Skeletal muscle satellite cell (primary cell): ENCODE measurements at regions not wholly inside any gene's neighbourhood (a gene's known extent, or its start where the extent isn't known, plus 50 kb on each side); places are given as distances from the start of the nearest gene placed in this dataset.

Source experiments
- H3K27me3 ChIP-seq: 2 replicates; pipeline ENCODE4 v1.7.0; 2013; ENCODE audit warnings: low read length; ENCODE audit not compliant: control insufficient read depth, insufficient read depth
- H3K36me3 ChIP-seq: 2 replicates; pipeline ENCODE4 v1.7.0; 2013; ENCODE audit warnings: mild to moderate bottlenecking, control low read depth, low read length; ENCODE audit not compliant: insufficient read depth
- H3K4me1 ChIP-seq: 2 replicates; pipeline ENCODE4 v1.7.0; 2013; ENCODE audit warnings: low read length; ENCODE audit not compliant: control insufficient read depth, insufficient read depth
- H3K4me2 ChIP-seq: 2 replicates; pipeline ENCODE4 v1.7.0; 2013; ENCODE audit warnings: mild to moderate bottlenecking, low read length
- H3K4me3 ChIP-seq: 2 replicates; pipeline ENCODE4 v1.7.0; 2013; ENCODE audit warnings: low read length
- H3K9ac ChIP-seq: 2 replicates; pipeline ENCODE4 v1.7.0; 2013; ENCODE audit warnings: mild to moderate bottlenecking, low read depth, low read length, moderate library complexity
- H3K9me3 ChIP-seq: replicated peaks from 2 replicates; pipeline ENCODE4 v1.7.0; 2013; ENCODE audit warnings: mild to moderate bottlenecking, control low read depth, low read length

DNA sequence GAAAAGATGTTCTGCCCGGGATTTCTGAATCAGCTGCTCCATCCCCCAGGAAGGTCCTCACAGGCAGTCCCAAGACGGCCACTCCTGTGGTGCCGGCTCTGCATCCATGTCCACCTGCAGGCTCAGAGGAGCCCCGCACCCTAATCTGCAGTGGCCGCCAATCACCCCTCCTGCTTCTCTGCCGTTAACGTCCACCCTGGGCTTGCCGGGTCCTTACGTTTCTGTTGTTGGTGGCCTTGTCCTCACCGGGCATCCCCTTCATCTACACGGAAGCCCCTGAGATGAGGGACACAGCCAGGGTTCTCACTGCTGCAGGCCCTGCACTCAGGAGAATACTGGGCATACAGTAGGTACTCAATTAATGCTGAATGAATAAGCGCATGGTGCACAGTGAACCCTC lies 131.5 kb upstream of the SNTG2 start:
- Histone ChIP-seq H3K4me2 (no peak overlapping the region), H3K4me3 (no peak overlapping the region), H3K36me3 (no peaks in the 10 kb centered on the region), H3K4me1 (no peaks in the 10 kb centered on the region), H3K9ac (no peak overlapping the region), H3K27me3 (no peaks in the 10 kb centered on the region), H3K9me3 (peaks cover 7% of the 10 kb centered on the region)

DNA sequence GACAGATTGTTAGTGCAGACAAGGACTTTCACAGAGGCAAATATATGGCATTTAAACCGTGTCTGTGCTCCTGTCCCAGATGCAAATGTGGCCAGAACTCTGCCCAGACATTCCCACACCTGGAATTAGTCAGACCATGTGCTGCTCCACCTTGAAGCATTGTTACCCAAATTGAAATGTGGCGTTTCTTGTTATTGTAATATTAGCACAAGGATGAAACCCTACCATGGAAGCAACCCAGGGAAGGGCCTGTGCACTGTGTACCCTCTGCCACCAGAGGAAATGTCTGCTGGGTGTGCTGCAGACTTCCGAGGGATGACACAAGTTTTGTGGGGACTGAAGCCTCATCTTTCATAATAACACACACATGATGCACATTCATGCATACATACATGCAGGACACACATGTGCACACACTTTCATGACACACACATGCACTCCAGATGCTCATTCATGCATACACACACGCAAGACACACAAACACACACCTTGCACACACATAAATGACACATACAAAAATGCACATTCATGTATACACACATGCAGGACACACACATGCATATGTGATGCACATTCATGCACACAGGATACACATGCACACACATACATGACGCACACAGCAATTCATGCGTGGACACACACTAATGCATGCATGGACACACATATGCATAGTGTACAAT lies 133.2 kb upstream of the SNTG2 start:
- Histone ChIP-seq H3K4me2 (no peak overlapping the region), H3K9ac (no peak overlapping the region), H3K4me3 (no peak overlapping the region), H3K9me3 (peaks cover 7% of the 10 kb centered on the region), H3K4me1 (no peaks in the 10 kb centered on the region), H3K27me3 (no peaks in the 10 kb centered on the region), H3K36me3 (no peaks in the 10 kb centered on the region)

DNA sequence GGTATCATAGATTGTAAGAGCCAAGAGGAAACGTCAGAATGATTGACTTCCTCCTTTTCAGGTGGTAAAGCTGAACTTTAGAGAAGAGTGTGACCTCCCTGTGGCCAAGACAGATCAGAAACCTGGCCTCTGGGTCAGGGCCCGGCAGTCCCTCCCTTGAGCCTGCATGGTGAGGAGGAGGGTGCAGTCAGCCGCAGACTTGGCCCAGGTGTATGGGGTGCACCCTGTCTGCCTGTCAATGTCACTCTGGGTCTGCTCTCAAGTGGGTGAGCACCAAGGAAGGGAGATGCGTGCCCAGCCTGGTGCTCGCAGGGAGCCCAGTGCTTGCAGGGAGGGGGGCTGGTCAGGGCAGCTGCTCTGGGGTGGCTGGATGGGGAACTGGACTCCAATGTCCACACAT lies 134.4 kb upstream of the SNTG2 start:
- H3K9ac ChIP-seq: no peak overlapping the region
- H3K4me2 ChIP-seq: no peak overlapping the region
- H3K4me3 ChIP-seq: no peak overlapping the region
- H3K27me3 ChIP-seq: no peaks in the 10 kb centered on the region
- H3K4me1 ChIP-seq: no peaks in the 10 kb centered on the region
- no peaks in the 10 kb centered on the region for H3K36me3 ChIP-seq
- peaks cover 7% of the 10 kb centered on the region for H3K9me3 ChIP-seq

DNA sequence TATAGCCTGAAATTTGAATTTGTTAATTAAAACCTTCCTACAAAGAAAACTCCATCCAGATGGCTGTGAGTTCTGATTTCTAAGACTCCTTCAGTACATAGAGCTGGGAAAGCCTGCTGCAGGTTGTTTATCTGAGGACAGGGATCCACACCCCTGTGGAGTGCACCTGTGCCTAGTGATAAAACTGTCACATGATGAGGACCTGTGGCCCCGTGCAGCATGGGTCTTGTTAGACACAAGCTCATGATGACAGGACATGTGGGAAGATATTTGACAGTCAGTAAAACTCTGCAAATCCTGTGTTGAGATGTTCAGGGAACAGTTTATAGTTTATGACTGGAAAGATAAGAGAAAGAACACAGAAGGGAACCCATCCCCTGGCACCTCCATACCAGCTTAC lies 133.2 kb upstream of the TMEM18 start:
- Histone ChIP-seq H3K4me3 (no peak overlapping the region), H3K4me1 (no peaks in the 10 kb centered on the region), H3K9me3 (peaks cover 6% of the 10 kb centered on the region), H3K9ac (no peak overlapping the region), H3K27me3 (no peaks in the 10 kb centered on the region), H3K4me2 (no peak overlapping the region), H3K36me3 (no peaks in the 10 kb centered on the region)

DNA sequence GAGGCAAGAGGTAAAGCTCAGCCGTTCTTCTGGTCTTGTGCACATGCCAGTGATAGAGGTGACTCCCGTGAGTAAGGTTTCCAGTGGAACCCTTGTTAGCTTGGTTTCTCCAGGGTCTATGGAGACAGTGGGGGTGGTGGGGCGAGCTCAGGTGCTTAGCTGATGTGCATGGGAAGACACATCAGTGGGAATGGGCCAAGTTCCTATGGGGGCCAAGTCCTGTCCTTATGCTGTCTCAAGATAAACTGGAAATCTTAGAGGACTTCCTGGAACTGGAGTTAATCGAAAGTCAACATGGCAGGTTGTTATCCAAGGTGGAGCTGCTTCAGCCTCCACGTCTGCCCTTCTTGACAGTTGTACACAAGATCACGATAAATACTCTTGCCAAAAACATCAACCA lies 130.1 kb upstream of the TMEM18 start:
- Histone ChIP-seq H3K4me2 (no peak overlapping the region), H3K36me3 (no peaks in the 10 kb centered on the region), H3K9me3 (peaks cover 6% of the 10 kb centered on the region), H3K9ac (no peak overlapping the region), H3K4me1 (no peaks in the 10 kb centered on the region), H3K27me3 (no peaks in the 10 kb centered on the region), H3K4me3 (no peak overlapping the region)

DNA sequence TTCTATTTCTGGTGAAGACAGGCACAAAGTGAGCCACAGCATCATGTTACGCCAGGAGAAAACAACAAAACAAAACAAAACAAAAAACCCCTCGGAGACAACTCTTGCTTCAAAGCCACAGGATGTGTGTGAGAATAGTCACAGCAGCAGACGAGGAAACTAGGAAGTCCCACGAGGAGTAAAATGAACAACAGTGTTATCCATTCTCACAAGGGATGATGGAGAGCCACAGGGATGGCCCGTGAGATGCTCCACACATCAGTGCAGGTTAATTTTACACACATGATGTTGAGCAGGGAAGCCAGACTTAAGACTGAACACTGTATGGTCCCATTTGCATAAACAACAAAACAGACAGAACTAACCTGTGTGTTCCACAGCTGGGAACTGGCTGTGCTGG lies 128.5 kb upstream of the TMEM18 start:
- no peaks in the 10 kb centered on the region for H3K36me3 ChIP-seq
- H3K27me3 ChIP-seq: no peaks in the 10 kb centered on the region
- no peak overlapping the region for H3K4me2 ChIP-seq
- no peaks in the 10 kb centered on the region for H3K4me1 ChIP-seq
- no peak overlapping the region for H3K9ac ChIP-seq
- no peak overlapping the region for H3K4me3 ChIP-seq
- peaks cover 6% of the 10 kb centered on the region for H3K9me3 ChIP-seq

DNA sequence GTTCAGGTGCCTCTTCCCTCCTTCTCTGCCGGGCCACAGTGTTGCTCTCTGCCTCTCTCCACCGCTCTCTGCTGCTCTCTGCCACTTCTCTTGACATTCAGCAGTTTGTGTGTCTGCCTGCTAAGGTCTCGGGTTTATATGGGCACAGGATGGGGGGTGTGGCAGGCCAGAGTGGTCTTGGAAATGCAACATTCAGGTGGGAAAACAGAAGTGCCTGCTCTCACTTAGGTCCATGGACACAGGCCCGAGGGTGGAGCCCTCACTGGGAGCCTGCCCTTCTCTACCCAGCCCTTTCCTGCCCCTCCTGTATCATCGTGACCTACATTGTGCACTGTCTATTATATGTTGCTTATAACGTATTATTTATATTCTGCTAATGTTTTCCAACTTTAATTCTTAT lies 120.8 kb upstream of the TMEM18 start:
- Histone ChIP-seq H3K36me3 (no peaks in the 10 kb centered on the region), H3K9me3 (no peaks in the 10 kb centered on the region), H3K4me2 (no peak overlapping the region), H3K27me3 (no peaks in the 10 kb centered on the region), H3K4me1 (no peaks in the 10 kb centered on the region), H3K4me3 (no peak overlapping the region), H3K9ac (no peak overlapping the region)

DNA sequence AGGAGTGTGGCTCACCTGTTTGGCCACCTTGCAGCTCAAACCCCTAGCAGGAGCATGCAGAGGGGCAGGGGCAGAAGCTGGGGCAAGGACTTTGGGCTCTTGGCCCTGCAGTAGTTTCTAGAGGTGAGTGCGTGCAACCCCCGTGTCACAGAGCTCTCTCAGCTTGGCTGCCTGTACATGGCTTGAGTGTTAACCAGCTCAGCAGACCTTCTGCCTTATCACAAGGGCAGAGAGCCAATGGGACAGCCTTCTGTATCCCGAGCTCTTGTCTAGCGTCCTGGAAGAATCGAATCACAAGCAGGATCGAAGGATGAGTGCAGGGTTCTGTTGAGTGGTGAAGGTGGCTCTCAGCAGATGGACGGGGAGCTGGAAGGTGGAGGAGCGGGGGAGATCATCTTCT lies 120.3 kb upstream of the TMEM18 start:
- Histone ChIP-seq H3K4me3 (no peak overlapping the region), H3K9ac (no peak overlapping the region), H3K36me3 (no peaks in the 10 kb centered on the region), H3K4me2 (no peak overlapping the region), H3K9me3 (no peaks in the 10 kb centered on the region), H3K4me1 (no peaks in the 10 kb centered on the region), H3K27me3 (no peaks in the 10 kb centered on the region)

DNA sequence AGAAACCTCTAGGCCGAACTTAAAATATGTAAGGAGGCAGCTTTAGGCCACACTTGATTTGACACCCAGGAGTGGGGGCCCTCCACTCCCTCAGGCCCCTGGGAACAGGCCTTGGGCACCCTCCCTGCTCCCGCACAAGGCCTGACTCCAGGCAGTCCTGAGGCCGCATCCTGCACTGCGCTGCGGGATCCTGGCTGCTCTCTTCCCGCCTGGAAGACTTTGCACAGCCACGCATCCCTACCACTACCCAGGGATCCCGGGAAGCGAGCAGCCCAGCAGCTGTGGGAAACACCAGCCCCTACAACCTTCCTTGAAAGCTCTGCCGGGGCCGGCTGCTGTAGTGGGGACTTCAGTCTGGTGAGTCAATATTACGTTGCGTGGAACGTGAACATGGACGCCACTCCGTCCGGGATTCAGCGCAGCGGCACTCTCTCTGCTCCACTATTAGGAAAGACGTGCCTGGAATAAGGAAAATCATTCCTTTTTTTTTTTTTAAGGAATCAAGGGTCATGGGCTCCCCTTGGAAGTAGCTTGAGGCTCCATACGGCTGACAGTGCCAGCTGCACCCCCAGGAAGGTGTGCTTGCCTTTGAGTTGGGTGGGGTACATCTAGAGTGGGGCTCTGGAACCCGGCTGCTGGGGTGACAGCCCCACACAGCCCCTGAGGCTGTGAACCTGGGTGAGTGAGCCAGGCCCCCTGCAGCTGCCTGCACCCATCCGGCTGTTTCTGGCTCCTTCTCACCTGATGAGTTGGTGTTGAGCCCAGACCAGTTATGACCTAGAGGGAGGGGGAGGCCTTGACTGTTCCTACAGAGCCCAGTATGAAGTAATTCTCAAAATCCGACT lies 119.2 kb upstream of the TMEM18 start:
- Histone ChIP-seq H3K36me3 (no peaks in the 10 kb centered on the region), H3K4me1 (no peaks in the 10 kb centered on the region), H3K4me3 (no peak overlapping the region), H3K9me3 (no peaks in the 10 kb centered on the region), H3K27me3 (no peaks in the 10 kb centered on the region), H3K9ac (no peak overlapping the region), H3K4me2 (no peak overlapping the region)

DNA sequence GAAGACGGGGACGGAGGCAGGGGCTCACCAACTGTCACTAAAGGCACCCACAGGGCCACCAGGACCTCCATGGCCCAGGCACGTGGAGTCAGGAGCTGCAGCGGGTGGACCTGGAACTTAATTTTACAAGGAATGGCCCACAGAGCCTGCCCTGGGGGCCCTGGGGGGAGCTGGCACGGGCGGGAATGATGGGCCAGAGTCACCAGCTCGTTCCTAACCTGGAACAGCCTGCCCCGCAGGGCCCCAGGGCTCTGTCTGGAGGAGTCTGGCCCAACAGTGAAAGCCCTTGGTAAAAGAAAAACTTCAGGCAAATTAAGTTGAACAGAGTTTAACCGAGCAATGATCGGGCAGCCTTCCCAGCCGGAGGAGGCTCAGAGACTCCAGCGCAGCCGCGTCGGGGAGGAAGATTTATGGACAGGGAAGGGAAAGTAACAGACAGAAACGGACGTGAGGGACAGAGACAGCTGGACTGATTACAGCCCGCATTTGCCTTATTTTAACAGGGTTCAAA lies 118.4 kb upstream of the TMEM18 start:
- Histone ChIP-seq H3K4me2 (no peak overlapping the region), H3K9ac (no peak overlapping the region), H3K27me3 (no peaks in the 10 kb centered on the region), H3K36me3 (no peaks in the 10 kb centered on the region), H3K9me3 (peaks cover 4% of the 10 kb centered on the region), H3K4me3 (no peak overlapping the region), H3K4me1 (no peaks in the 10 kb centered on the region)

DNA sequence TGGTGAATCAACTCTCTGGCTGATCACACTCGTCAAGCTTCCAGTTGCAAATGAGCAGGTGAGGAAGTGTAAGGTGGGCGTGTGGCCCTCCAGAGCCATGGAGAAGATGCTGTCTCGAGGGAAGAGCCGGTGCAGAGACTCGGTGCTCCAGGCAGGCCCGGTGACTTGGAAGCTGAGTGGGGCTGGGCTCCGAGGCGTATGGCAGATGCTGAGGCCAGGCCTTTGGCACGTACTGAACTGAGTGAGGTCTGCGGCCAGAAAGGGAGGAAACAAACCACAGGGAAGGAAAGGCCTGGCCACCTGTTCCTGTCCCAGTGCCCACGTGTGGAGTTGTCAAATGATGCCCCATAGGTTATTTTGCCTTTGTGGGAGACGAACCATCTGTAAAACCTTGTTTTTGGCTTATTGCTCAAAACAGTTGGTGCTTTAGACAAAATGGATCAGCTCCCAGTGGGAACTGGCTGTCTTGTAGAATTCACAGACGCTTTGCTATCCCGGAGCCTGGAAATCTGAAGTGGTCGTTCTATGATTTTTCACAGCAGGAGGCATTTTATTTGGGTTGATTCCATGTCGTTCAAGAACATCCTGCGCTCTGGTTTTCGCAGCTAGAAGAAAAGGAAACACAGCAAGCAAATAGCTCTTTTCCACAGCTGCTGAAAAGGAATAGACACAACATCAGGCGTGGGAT lies 117.5 kb upstream of the TMEM18 start:
- H3K36me3 ChIP-seq: no peaks in the 10 kb centered on the region
- no peak overlapping the region for H3K4me2 ChIP-seq
- H3K9me3 ChIP-seq: peaks cover 7% of the 10 kb centered on the region
- no peaks in the 10 kb centered on the region for H3K27me3 ChIP-seq
- no peaks in the 10 kb centered on the region for H3K4me1 ChIP-seq
- H3K9ac ChIP-seq: no peak overlapping the region
- no peak overlapping the region for H3K4me3 ChIP-seq
